Psoas muscle (tissue), 7 donors: ENCODE measurements at regions not wholly inside any gene's neighbourhood (a gene's known extent, or its start where the extent isn't known, plus 50 kb on each side); places are given as distances from the start of the nearest gene placed in this dataset.

ENCODE experiments used
- ATAC-seq, 4 donors: fragments of 200-7000 bp; cut with Tn5 transposase; one replicate each; pipeline ENCODE4 v1.9.1; 2020; ENCODE audit warnings: moderate library complexity in 3 of 4, mild to moderate bottlenecking in 2 of 4
- DNase-seq, 2 donors: peaks; one replicate each; pipeline ENCODE4 v3.0.0-alpha.2; 2020
- H3K27ac ChIP-seq: fragments of 200-600 bp; one replicate; pipeline ENCODE4 v1.8.0; 2022
- H3K27me3 ChIP-seq, 3 donors: fragments of 200-600 bp in 1 of 3; one replicate each; pipeline versions ENCODE4 v1.6.1 to v1.8.0; 2013 to 2022; ENCODE audit warnings: low read length in 2 of 3, mild to moderate bottlenecking in 2 of 3, moderate library complexity in 1 of 3; ENCODE audit not compliant: insufficient read depth in 3 of 3
- H3K36me3 ChIP-seq, 2 donors: fragments of 200-600 bp in 1 of 2; one replicate each; pipeline versions ENCODE4 v1.6.1 to v1.8.0; 2013 to 2022; ENCODE audit warnings: low read depth in 1 of 2, mild to moderate bottlenecking in 1 of 2, moderate library complexity in 1 of 2; ENCODE audit not compliant: insufficient read depth in 1 of 2
- H3K4me1 ChIP-seq: fragments of 200-600 bp; one replicate; pipeline ENCODE4 v1.8.0; 2022
- H3K4me3 ChIP-seq: fragments of 200-600 bp; one replicate; pipeline ENCODE4 v1.8.0; 2022; ENCODE audit warnings: mild to moderate bottlenecking
- H3K9me3 ChIP-seq: fragments of 200-600 bp; one replicate; pipeline ENCODE4 v1.8.0; 2022
- WGBS, 3 donors: extraction: QIAGEN DNeasy Blood & Tissue Kit; methylation state at CpG; one replicate each; pipeline versions ENCODE4 v1.1.6 to v1.1.7; 2013; 5-methylcytosine and 5-hydroxymethylcytosine counted together
- intact Hi-C, 2 donors: fragments of 100-400 bp; cut with DNase I; formaldehyde crosslinking; loops; one replicate each; pipeline versions ENCODE4 v1.11.0 to v1.14.2; 2022
- TF ChIP-seq, protein P1 (sequence below): fragments of 200-600 bp; IDR thresholded peaks from one replicate; pipeline ENCODE4 v1.8.0; 2022; ENCODE audit warnings: antibody characterized with exemption
- donor health status: healthy with polysubstance abuse.
- donor health status: DM: no; HTN: no; CAD: no; lungs with moderate emphysema.
- donor health status: Bipolar disorder and iron deficiency.
- donor health status: healthy.
- donor health status: DM: yes; HTN: yes; CAD: no.
- donor health status: DM: no; HTN: no; CAD: no.
- donor health status: DM: yes; HTN: yes; CAD: no.

DNA sequence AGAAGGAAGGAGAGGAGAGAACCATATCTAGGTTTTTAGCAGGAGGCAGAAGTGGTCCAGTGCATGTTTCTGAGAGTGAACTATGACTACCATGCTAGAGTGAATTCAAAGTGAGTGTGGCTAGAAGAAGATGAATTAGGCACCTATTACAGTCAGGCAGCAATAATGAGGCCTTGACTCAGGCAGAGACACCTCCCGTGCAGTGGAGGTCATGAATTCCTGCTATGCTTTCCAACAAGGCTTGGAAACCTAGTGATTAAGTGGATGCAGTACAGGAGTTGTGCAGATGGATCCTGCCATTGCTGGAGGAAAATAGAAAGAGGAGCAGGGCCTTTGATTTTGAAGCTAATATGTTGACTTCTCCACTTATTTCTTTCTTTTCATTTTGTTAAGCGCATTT is 581.5 kb downstream of the RWDD3 start:
- ATAC-seq (no peak), DNase-seq (no peak)
- H3K27me3 ChIP-seq: no peaks in the 10 kb centered on the region
- H3K36me3 ChIP-seq: no peaks in the 10 kb centered on the region
- H3K9me3 ChIP-seq: no peaks in the 10 kb centered on the region
- 37 to 94% (median 59%) methylated on average over 2 of the region's 2 CpGs for WGBS, 3 donors
- H3K4me1 ChIP-seq: no peaks in the 10 kb centered on the region
- intact Hi-C loops: no loop called here
- no peak overlapping the region for H3K4me3 ChIP-seq
- no peak overlapping the region for H3K27ac ChIP-seq
- TF ChIP-seq, protein P1, sequence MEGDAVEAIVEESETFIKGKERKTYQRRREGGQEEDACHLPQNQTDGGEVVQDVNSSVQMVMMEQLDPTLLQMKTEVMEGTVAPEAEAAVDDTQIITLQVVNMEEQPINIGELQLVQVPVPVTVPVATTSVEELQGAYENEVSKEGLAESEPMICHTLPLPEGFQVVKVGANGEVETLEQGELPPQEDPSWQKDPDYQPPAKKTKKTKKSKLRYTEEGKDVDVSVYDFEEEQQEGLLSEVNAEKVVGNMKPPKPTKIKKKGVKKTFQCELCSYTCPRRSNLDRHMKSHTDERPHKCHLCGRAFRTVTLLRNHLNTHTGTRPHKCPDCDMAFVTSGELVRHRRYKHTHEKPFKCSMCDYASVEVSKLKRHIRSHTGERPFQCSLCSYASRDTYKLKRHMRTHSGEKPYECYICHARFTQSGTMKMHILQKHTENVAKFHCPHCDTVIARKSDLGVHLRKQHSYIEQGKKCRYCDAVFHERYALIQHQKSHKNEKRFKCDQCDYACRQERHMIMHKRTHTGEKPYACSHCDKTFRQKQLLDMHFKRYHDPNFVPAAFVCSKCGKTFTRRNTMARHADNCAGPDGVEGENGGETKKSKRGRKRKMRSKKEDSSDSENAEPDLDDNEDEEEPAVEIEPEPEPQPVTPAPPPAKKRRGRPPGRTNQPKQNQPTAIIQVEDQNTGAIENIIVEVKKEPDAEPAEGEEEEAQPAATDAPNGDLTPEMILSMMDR: no peak

DNA sequence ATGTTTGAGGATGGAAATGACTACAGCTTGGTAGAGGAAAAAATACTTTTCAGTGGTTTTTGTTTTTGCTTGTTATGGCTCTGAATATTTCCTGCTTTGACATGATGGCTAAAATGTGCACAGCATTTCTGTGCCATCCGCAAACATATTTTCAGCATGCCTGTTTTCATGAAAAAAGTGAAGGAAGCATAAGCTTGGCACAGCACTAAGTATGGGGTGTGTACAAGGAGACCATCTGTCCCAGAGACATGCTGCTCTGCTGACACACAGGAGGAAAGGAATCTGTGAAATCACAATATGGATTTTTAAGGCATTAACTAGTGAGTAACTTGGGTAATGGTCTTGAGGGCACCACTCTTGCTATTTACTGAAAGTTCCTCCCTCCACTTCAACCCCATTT is 595.5 kb downstream of the RWDD3 start:
- TF ChIP-seq, protein P1: no peak
- intact Hi-C loops: no loop called here
- WGBS, 3 donors: 29 to 33% (median 33%) methylated on average over 1 of the region's 1 CpG

DNA sequence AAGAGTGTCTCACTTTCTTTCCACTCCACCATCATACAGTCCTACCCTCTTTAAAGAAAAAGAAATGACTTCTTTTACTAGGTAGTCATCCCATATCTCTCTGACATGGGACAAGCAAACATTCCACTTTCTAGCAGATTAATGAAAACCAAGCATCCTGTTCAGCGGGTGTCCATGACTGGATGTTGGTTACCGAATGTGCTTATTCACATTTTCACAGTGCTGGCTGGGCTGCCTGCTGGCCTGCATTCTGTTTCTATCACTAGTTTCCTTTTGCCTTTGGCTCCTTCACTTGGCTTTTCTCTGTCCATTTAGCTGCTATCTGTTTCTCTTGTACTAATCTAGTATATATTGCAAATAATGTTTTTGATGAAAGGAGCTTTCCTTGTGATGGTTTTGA is 598.4 kb downstream of the RWDD3 start:
- H3K27ac ChIP-seq: no peak overlapping the region
- TF ChIP-seq, protein P1: no peak
- H3K4me3 ChIP-seq: no peak overlapping the region
- ATAC-seq (no peak), DNase-seq (no peak)
- H3K9me3 ChIP-seq: peaks cover 6% of the 10 kb centered on the region
- H3K27me3 ChIP-seq: no peaks in the 10 kb centered on the region
- no peaks in the 10 kb centered on the region for H3K36me3 ChIP-seq
- no peaks in the 10 kb centered on the region for H3K4me1 ChIP-seq
- 51 to 57% (median 55%) methylated on average over 2 of the region's 2 CpGs for WGBS, 3 donors
- intact Hi-C loops: no loop called here

More for the DNA sequence above, 595.5 kb downstream of the RWDD3 start:
- H3K36me3 ChIP-seq: no peaks in the 10 kb centered on the region
- H3K27ac ChIP-seq: no peak overlapping the region
- no peaks in the 10 kb centered on the region for H3K27me3 ChIP-seq
- no peak overlapping the region for H3K4me3 ChIP-seq
- no peak for ATAC-seq
- DNase-seq: no peak
- H3K9me3 ChIP-seq: peaks cover 3% of the 10 kb centered on the region
- H3K4me1 ChIP-seq: no peaks in the 10 kb centered on the region

DNA sequence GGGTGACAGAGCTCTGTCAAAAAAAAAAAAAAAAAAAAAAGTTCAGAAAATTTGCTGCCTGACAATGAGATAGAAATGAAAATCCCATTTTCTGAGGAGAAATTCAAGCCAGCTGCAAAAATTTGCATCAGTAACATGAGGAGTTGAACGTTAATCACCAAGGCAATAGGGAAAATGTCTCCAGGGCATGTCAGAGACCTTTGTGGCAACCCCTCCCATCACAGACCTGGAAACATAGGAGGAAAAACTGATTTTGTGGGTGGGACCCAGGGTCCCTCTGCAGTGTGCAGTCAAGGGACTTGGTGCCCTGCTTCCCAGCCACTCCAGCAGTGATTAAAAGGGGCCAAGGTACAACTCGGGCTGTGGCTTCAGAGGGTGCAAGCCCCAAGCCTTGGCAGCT is 615.4 kb downstream of the RWDD3 start:
- WGBS, 3 donors: 59 to 63% (median 63%) methylated on average over 2 of the region's 2 CpGs
- intact Hi-C loops: no loop called here

DNA sequence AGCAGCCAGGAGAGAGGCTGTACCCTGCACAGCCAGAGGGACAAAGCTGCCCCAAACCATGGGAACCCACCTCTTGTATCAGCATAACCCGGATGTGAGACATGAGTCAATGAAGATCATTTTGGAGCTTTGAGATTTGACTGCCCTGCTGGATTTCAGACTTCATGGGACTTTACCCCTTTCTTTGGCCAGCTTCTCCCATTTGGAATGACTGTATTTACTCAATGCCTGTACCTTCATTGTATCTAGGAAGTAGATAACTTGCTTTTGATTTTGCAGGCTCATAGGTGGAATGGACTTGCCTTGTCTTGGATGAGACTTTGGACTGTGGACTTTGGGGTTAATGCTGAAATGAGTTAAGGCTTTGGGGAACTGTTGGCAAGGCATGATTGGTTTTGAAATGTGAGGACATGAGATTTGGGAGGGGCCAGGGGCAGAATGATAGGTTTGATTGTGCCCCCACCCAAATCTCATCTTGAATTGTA is 616.2 kb downstream of the RWDD3 start:
- no peaks in the 10 kb centered on the region for H3K27me3 ChIP-seq
- WGBS, 3 donors: 91 to 100% (median 92%) methylated on average over 1 of the region's 1 CpG
- DNase-seq (no peak), ATAC-seq (no peak)
- intact Hi-C loops: no loop called here
- H3K4me1 ChIP-seq: no peaks in the 10 kb centered on the region
- TF ChIP-seq, protein P1: no peak
- no peaks in the 10 kb centered on the region for H3K9me3 ChIP-seq
- no peak overlapping the region for H3K27ac ChIP-seq
- H3K36me3 ChIP-seq: no peaks in the 10 kb centered on the region
- no peak overlapping the region for H3K4me3 ChIP-seq

More for the DNA sequence above, 615.4 kb downstream of the RWDD3 start:
- Histone ChIP-seq H3K4me1 (no peaks in the 10 kb centered on the region), H3K27ac (no peak overlapping the region), H3K36me3 (no peaks in the 10 kb centered on the region), H3K27me3 (no peaks in the 10 kb centered on the region), H3K4me3 (no peak overlapping the region), H3K9me3 (no peaks in the 10 kb centered on the region)
- DNase-seq (no peak), ATAC-seq (no peak)
- TF ChIP-seq, protein P1: no peak
